ENCODE measurements at regions not wholly inside any gene's neighbourhood (a gene's known extent, or its start where the extent isn't known, plus 50 kb on each side); places are given as distances from the start of the nearest gene placed in this dataset.

DNA sequence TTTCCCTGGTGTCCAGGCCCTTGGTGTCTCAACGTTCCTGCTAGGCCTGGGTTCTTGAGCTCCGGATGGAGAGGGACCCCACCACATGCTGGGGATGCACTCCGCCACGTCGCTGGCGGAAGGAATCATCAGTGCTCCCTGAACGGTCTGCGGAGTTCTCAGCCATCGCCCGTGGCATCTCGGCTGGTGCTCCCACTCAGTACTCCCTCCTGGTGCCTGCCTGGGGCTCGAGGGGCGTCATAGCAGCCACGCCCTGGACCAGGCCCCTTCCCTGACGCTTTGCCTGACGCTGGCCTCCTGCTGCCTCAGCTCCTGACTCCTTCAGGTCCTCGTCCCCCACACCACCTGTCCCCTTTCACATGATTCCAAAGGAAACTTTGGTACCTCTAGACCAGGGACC is 95.9 kb upstream of the CIBAR2 start:
- no peak for TF ChIP-seq POLR2A (IDR thresholded peaks at IDR 0.05)
- TF ChIP-seq, protein P1, sequence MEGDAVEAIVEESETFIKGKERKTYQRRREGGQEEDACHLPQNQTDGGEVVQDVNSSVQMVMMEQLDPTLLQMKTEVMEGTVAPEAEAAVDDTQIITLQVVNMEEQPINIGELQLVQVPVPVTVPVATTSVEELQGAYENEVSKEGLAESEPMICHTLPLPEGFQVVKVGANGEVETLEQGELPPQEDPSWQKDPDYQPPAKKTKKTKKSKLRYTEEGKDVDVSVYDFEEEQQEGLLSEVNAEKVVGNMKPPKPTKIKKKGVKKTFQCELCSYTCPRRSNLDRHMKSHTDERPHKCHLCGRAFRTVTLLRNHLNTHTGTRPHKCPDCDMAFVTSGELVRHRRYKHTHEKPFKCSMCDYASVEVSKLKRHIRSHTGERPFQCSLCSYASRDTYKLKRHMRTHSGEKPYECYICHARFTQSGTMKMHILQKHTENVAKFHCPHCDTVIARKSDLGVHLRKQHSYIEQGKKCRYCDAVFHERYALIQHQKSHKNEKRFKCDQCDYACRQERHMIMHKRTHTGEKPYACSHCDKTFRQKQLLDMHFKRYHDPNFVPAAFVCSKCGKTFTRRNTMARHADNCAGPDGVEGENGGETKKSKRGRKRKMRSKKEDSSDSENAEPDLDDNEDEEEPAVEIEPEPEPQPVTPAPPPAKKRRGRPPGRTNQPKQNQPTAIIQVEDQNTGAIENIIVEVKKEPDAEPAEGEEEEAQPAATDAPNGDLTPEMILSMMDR (IDR thresholded peaks at IDR 0.05): no peak

Data from body of pancreas (tissue), 4 donors.